Neuronal stem cell (in vitro differentiated cells): ENCODE measurements at regions not wholly inside any gene's neighbourhood (a gene's known extent, or its start where the extent isn't known, plus 50 kb on each side); places are given as distances from the start of the nearest gene placed in this dataset.

Experiments
- DNase-seq: peaks from one replicate; pipeline ENCODE4 v3.0.0-alpha.2; 2013; ENCODE audit warnings: low spot score
- H2AFZ ChIP-seq: one replicate; pipeline ENCODE4 v1.6.1; 2013; ENCODE audit warnings: mild to moderate bottlenecking, low read length, inconsistent platforms
- H2AK5ac ChIP-seq: 2 replicates; pipeline ENCODE4 v1.6.1; 2013; ENCODE audit warnings: low read depth, mild to moderate bottlenecking, inconsistent platforms, low read length, moderate library complexity, mixed read lengths
- H2BK120ac ChIP-seq: 2 replicates; pipeline ENCODE4 v1.6.1; 2013; ENCODE audit warnings: low read depth, mild to moderate bottlenecking, inconsistent platforms, low read length, moderate library complexity, mixed read lengths
- H2BK12ac ChIP-seq: one replicate; pipeline ENCODE4 v1.6.1; 2013; ENCODE audit warnings: low read length, inconsistent platforms
- H2BK15ac ChIP-seq: 2 replicates; pipeline ENCODE4 v1.6.1; 2013; ENCODE audit warnings: mild to moderate bottlenecking, low read length, inconsistent platforms, mixed read lengths
- H2BK5ac ChIP-seq: one replicate; pipeline ENCODE4 v1.6.1; 2013; ENCODE audit warnings: inconsistent platforms, mild to moderate bottlenecking, low read length, moderate library complexity
- H3K14ac ChIP-seq: one replicate; pipeline ENCODE4 v1.6.1; 2013; ENCODE audit warnings: low read length, inconsistent platforms
- H3K18ac ChIP-seq: 2 replicates; pipeline ENCODE4 v1.6.1; 2013; ENCODE audit warnings: low read length, inconsistent platforms
- H3K23ac ChIP-seq: 2 replicates; pipeline ENCODE4 v1.6.1; 2013; ENCODE audit warnings: low read depth, mild to moderate bottlenecking, mixed read lengths, low read length, inconsistent platforms; ENCODE audit not compliant: poor library complexity
- H3K27ac ChIP-seq: replicated peaks from 3 replicates; pipeline ENCODE4 v1.5.1; 2013; ENCODE audit warnings: low read length, inconsistent platforms
- H3K27me3 ChIP-seq, 3 experiments: 2 replicates each; pipeline ENCODE4 v1.6.1; 2013; ENCODE audit warnings: low read length in 3 of 3, mild to moderate bottlenecking in 2 of 3, inconsistent platforms in 1 of 3, low read depth in 1 of 3, mixed read lengths in 1 of 3, moderate library complexity in 1 of 3; ENCODE audit not compliant: control insufficient read depth in 3 of 3, insufficient read depth in 3 of 3
- H3K36me3 ChIP-seq, 2 donors: replicated peaks in 1 of 2; 2 replicates each; pipeline ENCODE4 v1.6.1; 2013; ENCODE audit warnings: low read length in 2 of 2; ENCODE audit not compliant: control insufficient read depth in 2 of 2, insufficient read depth in 2 of 2
- H3K4ac ChIP-seq: 2 replicates; pipeline ENCODE4 v1.6.1; 2013; ENCODE audit warnings: inconsistent platforms, mild to moderate bottlenecking, low read length, moderate library complexity
- H3K4me1 ChIP-seq, 2 donors: 1 replicate in 1 of 2; 2 replicates in 1 of 2; pipeline ENCODE4 v1.6.1; 2013; ENCODE audit warnings: low read length in 2 of 2, low read depth in 1 of 2; ENCODE audit not compliant: control insufficient read depth in 2 of 2, insufficient read depth in 1 of 2
- H3K4me2 ChIP-seq: one replicate; pipeline ENCODE4 v1.6.1; 2013; ENCODE audit warnings: mild to moderate bottlenecking, low read length, inconsistent platforms; ENCODE audit not compliant: insufficient read depth, poor library complexity, severe bottlenecking
- H3K4me3 ChIP-seq, 2 donors: 2 replicates each; pipeline ENCODE4 v1.5.1; 2013; ENCODE audit warnings: low read length in 2 of 2, mild to moderate bottlenecking in 2 of 2, inconsistent platforms in 1 of 2, moderate library complexity in 1 of 2
- H3K79me1 ChIP-seq: one replicate; pipeline ENCODE4 v1.6.1; 2013; ENCODE audit warnings: low read depth, mild to moderate bottlenecking, inconsistent platforms, low read length, moderate library complexity
- H3K9ac ChIP-seq: one replicate; pipeline ENCODE4 v1.6.1; 2013; ENCODE audit warnings: mild to moderate bottlenecking, low read depth, low read length, inconsistent platforms; ENCODE audit not compliant: poor library complexity
- H3K9me3 ChIP-seq, 2 donors: replicated peaks in 1 of 2; 2 replicates each; pipeline versions ENCODE3 to v1.6.1; 2013; ENCODE audit warnings: low read length in 2 of 2, mild to moderate bottlenecking in 2 of 2, inconsistent platforms in 1 of 2, low read depth in 1 of 2, mixed read lengths in 1 of 2, moderate library complexity in 1 of 2; ENCODE audit not compliant: control insufficient read depth in 2 of 2, insufficient read depth in 1 of 2
- H4K8ac ChIP-seq: one replicate; pipeline ENCODE4 v1.6.1; 2013; ENCODE audit warnings: low read depth, mild to moderate bottlenecking, inconsistent platforms, low read length, moderate library complexity
- H4K91ac ChIP-seq: one replicate; pipeline ENCODE4 v1.6.1; 2013; ENCODE audit warnings: low read length, low read depth, mild to moderate bottlenecking, inconsistent platforms; ENCODE audit not compliant: poor library complexity
- WGBS, 2 donors: extraction: QIAGEN DNeasy Blood & Tissue Kit; methylation state at CpG; one replicate each; pipeline ENCODE4 v1.1.7; 2013; ENCODE audit warnings: missing lambda C conversion rate in 2 of 2, mixed read lengths in 1 of 2; ENCODE audit not compliant: insufficient read length in 2 of 2, insufficient replicate concordance in 1 of 2; ENCODE audit errors: extremely low coverage in 2 of 2; 5-methylcytosine and 5-hydroxymethylcytosine counted together

GRCh38 chr6:129938249-129939020 lies 77.3 kb upstream of the TMEM244 start:
- Histone ChIP-seq H2BK120ac (no peak overlapping the region), H3K14ac (no peak overlapping the region), H2BK12ac (no peak overlapping the region), H3K4me1 (no peaks in the 10 kb centered on the region), H2AK5ac (no peak overlapping the region), H4K91ac (no peak overlapping the region), H2BK15ac (no peak overlapping the region), H3K4me3 (no peak overlapping the region), H3K4ac (no peak overlapping the region), H3K23ac (no peak overlapping the region), H2BK5ac (no peak overlapping the region), H4K8ac (no peak overlapping the region), H3K9me3 (no peaks in the 10 kb centered on the region), H3K36me3 (no peaks in the 10 kb centered on the region), H3K18ac (no peak overlapping the region), H3K4me2 (no peak overlapping the region), H3K9ac (no peak overlapping the region), H2AFZ (no peak overlapping the region), H3K27ac (no peak overlapping the region), H3K27me3 (no peaks in the 10 kb centered on the region), H3K79me1 (no peaks in the 10 kb centered on the region)
- no CpG with 5 or more reads among the region's 8 CpGs for WGBS, 2 donors
- no peak for DNase-seq

DNA sequence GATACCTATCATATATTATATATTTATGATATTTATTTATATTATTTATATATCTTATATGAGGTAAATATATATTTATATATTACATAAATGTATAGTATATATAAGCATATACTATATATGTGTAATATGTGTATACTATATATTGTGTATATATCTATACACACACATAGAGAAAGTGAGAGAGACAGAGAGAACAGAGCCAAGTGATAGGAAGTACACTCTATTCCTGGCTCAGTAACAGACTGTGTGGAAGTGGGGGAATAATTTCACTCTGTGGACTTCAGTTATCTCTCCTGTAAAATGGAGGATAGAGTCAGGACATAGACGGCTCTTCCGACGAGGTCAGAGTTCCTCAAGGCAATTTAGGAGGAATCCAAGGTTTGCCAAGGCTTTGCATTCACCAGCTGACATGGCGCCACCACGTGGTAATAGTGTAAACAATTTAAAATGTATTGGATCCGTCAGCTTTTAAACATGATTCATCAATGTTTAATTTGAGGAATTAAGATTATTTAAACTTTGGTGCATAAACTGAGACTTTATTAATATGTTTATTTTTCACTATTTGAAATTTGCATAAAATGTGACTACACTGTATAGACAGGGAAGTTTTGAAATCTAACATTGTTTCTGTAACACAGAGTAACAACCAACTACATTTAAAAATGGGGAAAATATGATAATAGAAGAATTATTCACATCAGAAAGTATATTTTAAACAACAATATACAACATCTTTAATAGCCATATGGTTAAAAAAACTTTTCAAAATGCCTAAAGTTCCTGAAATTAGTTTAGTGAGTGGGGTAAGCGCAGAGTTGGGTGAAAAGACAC lies 75.4 kb upstream of the TMEM244 start:
- Histone ChIP-seq H4K91ac (no peak overlapping the region), H2BK15ac (no peak overlapping the region), H3K27ac (no peak overlapping the region), H3K9ac (no peak overlapping the region), H3K27me3 (no peaks in the 10 kb centered on the region), H2AFZ (peak overlapping the region; percentile 88), H2BK120ac (no peak overlapping the region), H3K14ac (no peak overlapping the region), H3K4me2 (no peak overlapping the region), H3K18ac (no peak overlapping the region), H2AK5ac (no peak overlapping the region), H3K23ac (no peak overlapping the region), H3K9me3 (no peaks in the 10 kb centered on the region), H4K8ac (no peak overlapping the region), H3K4ac (no peak overlapping the region), H3K4me3 (no peak overlapping the region), H3K36me3 (no peaks in the 10 kb centered on the region), H2BK5ac (no peak overlapping the region), H3K4me1 (no peaks in the 10 kb centered on the region), H3K79me1 (no peaks in the 10 kb centered on the region), H2BK12ac (no peak overlapping the region)
- no CpG with 5 or more reads among the region's 7 CpGs for WGBS, 2 donors
- DNase-seq, result peak; percentile 55

DNA sequence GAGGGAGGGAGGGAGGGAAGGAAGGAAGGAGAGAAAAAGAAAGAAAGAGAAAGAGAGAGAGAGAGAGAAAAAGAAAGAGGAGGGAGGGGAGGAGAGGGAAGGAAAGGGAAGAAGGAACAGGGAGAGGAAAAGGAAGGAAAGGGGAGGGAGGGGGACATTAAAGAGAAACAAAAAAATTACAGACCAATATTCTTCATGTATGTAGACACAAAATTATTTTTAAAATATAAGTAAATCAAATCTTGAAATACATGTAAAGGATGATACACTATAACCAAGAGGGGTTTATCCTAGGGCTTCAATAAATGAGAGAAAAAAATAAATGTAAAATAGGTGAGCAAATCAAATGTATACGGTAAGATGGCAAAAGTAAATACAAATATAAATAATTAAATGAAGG lies 71.2 kb upstream of the TMEM244 start:
- Histone ChIP-seq H3K18ac (no peak overlapping the region), H3K9ac (no peak overlapping the region), H2BK120ac (no peak overlapping the region), H3K4me2 (no peak overlapping the region), H4K91ac (no peak overlapping the region), H4K8ac (no peak overlapping the region), H3K9me3 (no peaks in the 10 kb centered on the region), H3K4ac (no peak overlapping the region), H2BK15ac (no peak overlapping the region), H3K23ac (no peak overlapping the region), H3K36me3 (no peaks in the 10 kb centered on the region), H3K4me3 (no peak overlapping the region), H3K27me3 (no peaks in the 10 kb centered on the region), H3K27ac (no peak overlapping the region), H3K4me1 (no peaks in the 10 kb centered on the region), H2AK5ac (no peak overlapping the region), H3K79me1 (no peaks in the 10 kb centered on the region), H2BK5ac (no peak overlapping the region), H3K14ac (no peak overlapping the region), H2AFZ (no peak overlapping the region), H2BK12ac (no peak overlapping the region)
- WGBS, 2 donors, result no CpG with 5 or more reads among the region's 1 CpG
- no peak for DNase-seq

GRCh38 chr6:129929433-129929832 lies 68.3 kb upstream of the TMEM244 start:
- Histone ChIP-seq H4K91ac (no peak overlapping the region), H2AK5ac (no peak overlapping the region), H2BK5ac (no peak overlapping the region), H3K4me2 (no peak overlapping the region), H3K4me3 (no peak overlapping the region), H3K18ac (no peak overlapping the region), H3K4me1 (no peaks in the 10 kb centered on the region), H3K27me3 (no peaks in the 10 kb centered on the region), H3K9me3 (no peaks in the 10 kb centered on the region), H3K9ac (no peak overlapping the region), H3K23ac (no peak overlapping the region), H2BK15ac (no peak overlapping the region), H2BK120ac (no peak overlapping the region), H3K79me1 (no peaks in the 10 kb centered on the region), H3K27ac (no peak overlapping the region), H4K8ac (no peak overlapping the region), H3K4ac (no peak overlapping the region), H2BK12ac (no peak overlapping the region), H3K36me3 (no peaks in the 10 kb centered on the region), H2AFZ (no peak overlapping the region), H3K14ac (no peak overlapping the region)
- no peak for DNase-seq
- WGBS, 2 donors, result no CpG with 5 or more reads among the region's 1 CpG
